IMR-90 (cell line): ENCODE measurements at regions not wholly inside any gene's neighbourhood (a gene's known extent, or its start where the extent isn't known, plus 50 kb on each side); places are given as distances from the start of the nearest gene placed in this dataset.

Experiments
- FOS ChIP-seq: fragments of 150-350 bp; IDR thresholded peaks from 2 replicates; pipeline ENCODE4 v1.6.1; 2016; ENCODE audit warnings: low read depth, low read length
- POLR2A ChIP-seq: IDR thresholded peaks from 2 replicates; pipeline ENCODE4 v1.6.1; 2012; ENCODE audit warnings: mild to moderate bottlenecking, low read depth, low read length
- RAD21 ChIP-seq: IDR thresholded peaks from 2 replicates; pipeline ENCODE4 v1.6.1; 2012; ENCODE audit warnings: low read length, improper control_type of control experiment
- TF ChIP-seq, protein P1 (sequence below): conservative IDR thresholded peaks from 2 replicates; pipeline ENCODE4 v1.5.1; 2012; ENCODE audit warnings: mild to moderate bottlenecking, low read depth, low read length, improper control_type of control experiment

DNA sequence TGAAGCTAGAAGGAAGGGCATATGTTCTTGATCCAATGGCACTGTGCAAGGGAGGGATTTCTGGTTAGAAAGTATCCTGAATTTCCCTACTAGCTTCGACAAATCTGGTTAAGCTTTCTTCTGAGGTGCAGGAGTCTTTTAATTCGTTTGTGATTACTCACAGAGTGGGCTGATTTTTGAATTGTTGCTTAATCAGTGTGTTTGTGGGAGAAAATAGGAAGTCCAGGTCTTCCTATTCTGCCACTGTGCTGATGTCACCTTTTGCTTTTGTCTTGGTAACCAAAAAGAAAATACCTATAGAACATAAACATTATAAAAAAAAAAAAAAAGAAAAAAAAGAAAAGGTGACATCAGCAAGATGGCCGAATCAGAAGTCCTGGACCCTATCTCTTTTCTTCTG lies 1008.6 kb downstream of the TSN start:
- TF ChIP-seq, protein P1, sequence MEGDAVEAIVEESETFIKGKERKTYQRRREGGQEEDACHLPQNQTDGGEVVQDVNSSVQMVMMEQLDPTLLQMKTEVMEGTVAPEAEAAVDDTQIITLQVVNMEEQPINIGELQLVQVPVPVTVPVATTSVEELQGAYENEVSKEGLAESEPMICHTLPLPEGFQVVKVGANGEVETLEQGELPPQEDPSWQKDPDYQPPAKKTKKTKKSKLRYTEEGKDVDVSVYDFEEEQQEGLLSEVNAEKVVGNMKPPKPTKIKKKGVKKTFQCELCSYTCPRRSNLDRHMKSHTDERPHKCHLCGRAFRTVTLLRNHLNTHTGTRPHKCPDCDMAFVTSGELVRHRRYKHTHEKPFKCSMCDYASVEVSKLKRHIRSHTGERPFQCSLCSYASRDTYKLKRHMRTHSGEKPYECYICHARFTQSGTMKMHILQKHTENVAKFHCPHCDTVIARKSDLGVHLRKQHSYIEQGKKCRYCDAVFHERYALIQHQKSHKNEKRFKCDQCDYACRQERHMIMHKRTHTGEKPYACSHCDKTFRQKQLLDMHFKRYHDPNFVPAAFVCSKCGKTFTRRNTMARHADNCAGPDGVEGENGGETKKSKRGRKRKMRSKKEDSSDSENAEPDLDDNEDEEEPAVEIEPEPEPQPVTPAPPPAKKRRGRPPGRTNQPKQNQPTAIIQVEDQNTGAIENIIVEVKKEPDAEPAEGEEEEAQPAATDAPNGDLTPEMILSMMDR, result no peak
- TF ChIP-seq RAD21 (no peak), POLR2A (no peak), FOS (no peak)
